ENCODE measurements at regions not wholly inside any gene's neighbourhood (a gene's known extent, or its start where the extent isn't known, plus 50 kb on each side); places are given as distances from the start of the nearest gene placed in this dataset.

GRCh38 chr18:22515250-22515649, 97.5 kb upstream of the CTAGE1 start:
- Histone ChIP-seq H3K9me2 (replicated peaks; ENCODE audit: insufficient read depth, low read length) (0 out of 2 replicates have a peak, but pooled peaks cover 3% of the 10 kb centered on the region), H3K27me3 (ENCODE audit: low read length) (no peaks in the 10 kb centered on the region), H3K27ac (ENCODE audit: low read depth, low read length) (no peak overlapping the region), H3K9me3 (ENCODE audit: insufficient read depth, low read length) (no peaks in the 10 kb centered on the region), H2AFZ (ENCODE audit: low read depth, low read length, severe bottlenecking) (no peak overlapping the region), H4K20me1 (ENCODE audit: low read depth, low read length) (no peaks in the 10 kb centered on the region), H3K4me2 (ENCODE audit: low read depth, low read length, poor library complexity, severe bottlenecking) (no peak overlapping the region), H3K79me2 (ENCODE audit: insufficient read depth, low read length) (no peaks in the 10 kb centered on the region), H3K9ac (ENCODE audit: low read length) (no peak overlapping the region), H3F3A (ENCODE audit: insufficient read depth) (no peaks in the 10 kb centered on the region), H3K36me3 (ENCODE audit: low read length) (no peaks in the 10 kb centered on the region), H3K4me3 (ENCODE audit: insufficient read depth, low read length, poor library complexity, severe bottlenecking) (no peak overlapping the region)
- TF ChIP-seq, protein P1, sequence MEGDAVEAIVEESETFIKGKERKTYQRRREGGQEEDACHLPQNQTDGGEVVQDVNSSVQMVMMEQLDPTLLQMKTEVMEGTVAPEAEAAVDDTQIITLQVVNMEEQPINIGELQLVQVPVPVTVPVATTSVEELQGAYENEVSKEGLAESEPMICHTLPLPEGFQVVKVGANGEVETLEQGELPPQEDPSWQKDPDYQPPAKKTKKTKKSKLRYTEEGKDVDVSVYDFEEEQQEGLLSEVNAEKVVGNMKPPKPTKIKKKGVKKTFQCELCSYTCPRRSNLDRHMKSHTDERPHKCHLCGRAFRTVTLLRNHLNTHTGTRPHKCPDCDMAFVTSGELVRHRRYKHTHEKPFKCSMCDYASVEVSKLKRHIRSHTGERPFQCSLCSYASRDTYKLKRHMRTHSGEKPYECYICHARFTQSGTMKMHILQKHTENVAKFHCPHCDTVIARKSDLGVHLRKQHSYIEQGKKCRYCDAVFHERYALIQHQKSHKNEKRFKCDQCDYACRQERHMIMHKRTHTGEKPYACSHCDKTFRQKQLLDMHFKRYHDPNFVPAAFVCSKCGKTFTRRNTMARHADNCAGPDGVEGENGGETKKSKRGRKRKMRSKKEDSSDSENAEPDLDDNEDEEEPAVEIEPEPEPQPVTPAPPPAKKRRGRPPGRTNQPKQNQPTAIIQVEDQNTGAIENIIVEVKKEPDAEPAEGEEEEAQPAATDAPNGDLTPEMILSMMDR (IDR thresholded peaks at IDR 0.05; ENCODE audit: insufficient read depth, low read length, poor library complexity, severe bottlenecking) = no peak
- no peak for TF ChIP-seq EZH2phosphoT487 (conservative IDR thresholded peaks at IDR 0.05; ENCODE audit: low read length)

- Histone ChIP-seq H2AFZ (ENCODE audit: low read depth, low read length, severe bottlenecking) (no peak overlapping the region), H3K27me3 (ENCODE audit: low read length) (no peaks in the 10 kb centered on the region), H3K27ac (ENCODE audit: low read depth, low read length) (no peak overlapping the region), H3K9me3 (ENCODE audit: insufficient read depth, low read length) (no peaks in the 10 kb centered on the region), H3K9me2 (replicated peaks; ENCODE audit: insufficient read depth, low read length) (no peaks in the 10 kb centered on the region), H3K79me2 (ENCODE audit: insufficient read depth, low read length) (no peaks in the 10 kb centered on the region), H3K4me3 (ENCODE audit: insufficient read depth, low read length, poor library complexity, severe bottlenecking) (no peak overlapping the region), H3K4me2 (ENCODE audit: low read depth, low read length, poor library complexity, severe bottlenecking) (no peak overlapping the region), H3F3A (ENCODE audit: insufficient read depth) (no peaks in the 10 kb centered on the region), H3K36me3 (ENCODE audit: low read length) (no peaks in the 10 kb centered on the region), H3K9ac (ENCODE audit: low read length) (no peak overlapping the region), H4K20me1 (ENCODE audit: low read depth, low read length) (no peaks in the 10 kb centered on the region)
- no peak for TF ChIP-seq EZH2phosphoT487 (conservative IDR thresholded peaks at IDR 0.05; ENCODE audit: low read length)
- TF ChIP-seq, protein P1 (IDR thresholded peaks at IDR 0.05; ENCODE audit: insufficient read depth, low read length, poor library complexity, severe bottlenecking) = no peak
Observed at GRCh38 chr18:22517356-22517755, 99.6 kb upstream of the CTAGE1 start.

- H3K4me2 ChIP-seq (ENCODE audit: low read depth, low read length, poor library complexity, severe bottlenecking) = no peak overlapping the region
- H3K27ac ChIP-seq (ENCODE audit: low read depth, low read length) = no peak overlapping the region
- H3K9ac ChIP-seq (ENCODE audit: low read length) = no peak overlapping the region
- no peaks in the 10 kb centered on the region for H3K9me3 ChIP-seq (ENCODE audit: insufficient read depth, low read length)
- no peaks in the 10 kb centered on the region for H3F3A ChIP-seq (ENCODE audit: insufficient read depth)
- TF ChIP-seq, protein P1 (IDR thresholded peaks at IDR 0.05; ENCODE audit: insufficient read depth, low read length, poor library complexity, severe bottlenecking) = no peak
- TF ChIP-seq EZH2phosphoT487 (conservative IDR thresholded peaks at IDR 0.05; ENCODE audit: low read length) = no peak
- H3K4me3 ChIP-seq (ENCODE audit: insufficient read depth, low read length, poor library complexity, severe bottlenecking) = no peak overlapping the region
- H3K36me3 ChIP-seq (ENCODE audit: low read length) = no peaks in the 10 kb centered on the region
- no peaks in the 10 kb centered on the region for H4K20me1 ChIP-seq (ENCODE audit: low read depth, low read length)
- H3K9me2 ChIP-seq (replicated peaks; ENCODE audit: insufficient read depth, low read length) = no peaks in the 10 kb centered on the region
- no peaks in the 10 kb centered on the region for H3K27me3 ChIP-seq (ENCODE audit: low read length)
- no peaks in the 10 kb centered on the region for H3K79me2 ChIP-seq (ENCODE audit: insufficient read depth, low read length)
- H2AFZ ChIP-seq (ENCODE audit: low read depth, low read length, severe bottlenecking) = no peak overlapping the region
Observed at GRCh38 chr18:22521026-22521707, 103.5 kb upstream of the CTAGE1 start.
